ENCODE measurements at regions not wholly inside any gene's neighbourhood (a gene's known extent, or its start where the extent isn't known, plus 50 kb on each side); places are given as distances from the start of the nearest gene placed in this dataset.

DNA sequence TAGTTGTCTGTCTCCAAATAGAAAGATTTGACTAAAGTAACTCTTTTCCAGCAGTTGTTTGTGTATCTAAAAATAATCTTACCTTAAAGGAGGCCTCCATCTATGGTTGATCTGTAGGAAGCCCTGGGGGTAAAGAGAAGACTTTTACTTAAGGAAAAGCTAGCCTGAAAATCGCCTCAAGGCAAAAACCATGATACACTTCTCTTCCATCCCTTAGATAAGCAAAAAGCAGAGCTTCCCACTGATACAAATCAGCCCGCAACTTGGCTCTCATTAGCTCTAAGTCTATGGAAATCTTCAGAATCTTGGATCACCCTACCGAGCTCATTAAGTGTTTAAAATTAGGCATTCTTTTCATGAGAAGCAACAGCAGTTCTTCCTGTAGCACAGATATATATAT is 576.9 kb upstream of the PTBP2 start:
- H3K79me2 ChIP-seq (ENCODE audit: insufficient read depth, low read length) = no peaks in the 10 kb centered on the region
- H3K4me1 ChIP-seq (ENCODE audit: insufficient read depth, low read length) = no peaks in the 10 kb centered on the region
- H3K9me3 ChIP-seq (ENCODE audit: low read length) = no peaks in the 10 kb centered on the region
- in situ Hi-C loops (cut with HindIII; ENCODE audit: extremely low pct_ligation_motif_present, low pct_unique_long_range_greater_than_20kb) (no loop called here), intact Hi-C loops (cut with micrococcal nuclease; ENCODE audit: unreplicated experiment) (no loop called here)
- POLR2A ChIA-PET = no interaction called here
- no peak overlapping the region for H3K9ac ChIP-seq (ENCODE audit: insufficient read depth, low read depth, low read length)
- no peaks in the 10 kb centered on the region for H4K20me1 ChIP-seq (ENCODE audit: insufficient read depth, low read length)
- FAIRE-seq (no peak), DNase-seq (ENCODE audit: low spot score) (no peak), ATAC-seq (no peak)
- H3K27me3 ChIP-seq (ENCODE audit: control insufficient read depth in 1 of 2, insufficient read depth in 2 of 2, low read length in 2 of 2) = no peaks in the 10 kb centered on the region
- CTCF ChIA-PET (ENCODE audit: low intra/inter-chr PET ratio, low total read pairs) = no interaction called here
- H2AFZ ChIP-seq (ENCODE audit: low read length) = no peak overlapping the region
- no peak for TF ChIP-seq RBAK (CRISPR knock-in tag; IDR thresholded peaks at IDR 0.05)
- TF ChIP-seq E2F1 (CRISPR knock-in tag; IDR thresholded peaks at IDR 0.05) = no peak
- no peak for TF ChIP-seq RCOR2 (CRISPR knock-in tag; IDR thresholded peaks at IDR 0.05)
- TF ChIP-seq HNRNPL (IDR thresholded peaks at IDR 0.05; ENCODE audit: low read depth, low read length) = no peak
- TF ChIP-seq NCOR1 (IDR thresholded peaks at IDR 0.05; ENCODE audit: borderline replicate concordance, low read length) = no peak
- TF ChIP-seq, protein P1, sequence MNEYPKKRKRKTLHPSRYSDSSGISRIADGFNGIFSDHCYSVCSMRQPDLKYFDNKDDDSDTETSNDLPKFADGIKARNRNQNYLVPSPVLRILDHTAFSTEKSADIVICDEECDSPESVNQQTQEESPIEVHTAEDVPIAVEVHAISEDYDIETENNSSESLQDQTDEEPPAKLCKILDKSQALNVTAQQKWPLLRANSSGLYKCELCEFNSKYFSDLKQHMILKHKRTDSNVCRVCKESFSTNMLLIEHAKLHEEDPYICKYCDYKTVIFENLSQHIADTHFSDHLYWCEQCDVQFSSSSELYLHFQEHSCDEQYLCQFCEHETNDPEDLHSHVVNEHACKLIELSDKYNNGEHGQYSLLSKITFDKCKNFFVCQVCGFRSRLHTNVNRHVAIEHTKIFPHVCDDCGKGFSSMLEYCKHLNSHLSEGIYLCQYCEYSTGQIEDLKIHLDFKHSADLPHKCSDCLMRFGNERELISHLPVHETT (CRISPR knock-in tag; conservative IDR thresholded peaks at IDR 0.05) = no peak
- no peak for TF ChIP-seq BATF2 (CRISPR knock-in tag; IDR thresholded peaks at IDR 0.05)
- no peak for TF ChIP-seq RAD21 (CRISPR knock-in tag; IDR thresholded peaks at IDR 0.05)
- TF ChIP-seq ELF4 (CRISPR knock-in tag; IDR thresholded peaks at IDR 0.05; ENCODE audit: borderline replicate concordance) = no peak
- TF ChIP-seq RBM22 (optimal IDR thresholded peaks at IDR 0.05; ENCODE audit: low read length) = no peak
- WGBS (ENCODE audit: low lambda C conversion rate) = 32% methylated on average over 3 of the region's 3 CpGs
- no peak overlapping the region for H3K4me2 ChIP-seq (ENCODE audit: low read depth, low read length)
- H3K27ac ChIP-seq (ENCODE audit: extremely low read length, insufficient read depth, low read length) = no peak overlapping the region
- no peak overlapping the region for H3K4me3 ChIP-seq (replicated peaks in 1 of 3; ENCODE audit: insufficient read depth in 1 of 3, low read depth in 2 of 3, low read length in 3 of 3)
- BruUV-seq (replicated peaks) = no TSS peak
- H3K36me3 ChIP-seq (replicated peaks in 1 of 2; ENCODE audit: control insufficient read depth in 1 of 2, insufficient read depth in 2 of 2, low read length in 2 of 2) = no peaks in the 10 kb centered on the region
